ENCODE measurements at regions not wholly inside any gene's neighbourhood (a gene's known extent, or its start where the extent isn't known, plus 50 kb on each side); places are given as distances from the start of the nearest gene placed in this dataset.
A peak's percentile ranks its signal among the peaks of the same experiment; 100 is the strongest.

DNA sequence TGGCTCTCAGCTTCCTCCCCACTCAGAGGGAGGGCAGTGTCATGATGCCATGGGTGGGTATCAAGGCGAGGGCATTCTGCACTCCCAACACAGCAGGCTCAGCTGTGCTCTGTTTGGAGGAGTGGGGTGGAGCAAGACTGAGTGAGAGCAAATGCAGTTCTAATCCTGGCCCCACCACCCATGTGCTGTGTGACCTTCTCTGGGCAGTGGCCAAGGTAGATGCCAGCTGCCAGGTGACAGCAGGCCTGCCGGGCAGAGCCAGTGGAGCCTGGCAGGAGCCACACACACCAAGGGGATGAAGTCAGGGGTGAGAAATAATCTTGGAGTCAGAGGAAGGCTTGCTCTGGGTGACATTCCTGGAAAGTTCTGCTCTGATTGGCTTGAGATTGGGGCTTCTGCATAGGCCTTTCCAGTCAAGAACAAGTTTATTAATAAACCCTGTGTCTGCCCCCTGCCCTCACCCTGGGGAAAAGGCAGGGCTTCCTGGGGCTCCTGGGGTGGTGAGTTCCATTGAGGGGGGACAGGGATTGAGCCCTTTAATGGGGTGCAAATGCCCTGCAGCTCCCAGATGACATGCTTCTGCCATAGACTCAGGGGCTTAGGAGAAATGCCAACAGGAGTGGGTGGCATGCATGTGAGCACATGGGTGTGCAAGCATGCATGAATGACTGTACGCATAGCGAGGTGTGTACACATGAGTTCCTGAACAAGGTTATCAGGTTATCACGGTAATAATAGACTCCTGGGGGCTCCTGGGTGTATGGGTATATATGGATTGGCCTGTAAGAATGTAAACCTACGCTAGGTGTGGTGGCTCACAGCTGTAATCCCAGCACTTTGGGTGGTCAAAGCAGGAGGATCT lies 134.2 kb downstream of the MRPL14 start:
- DNase-seq = peak; percentile 81
- peak; percentile 84 for ATAC-seq (ENCODE audit: poor library complexity)
- intact Hi-C loops (cut with DNase I) = no loop called here

DNA sequence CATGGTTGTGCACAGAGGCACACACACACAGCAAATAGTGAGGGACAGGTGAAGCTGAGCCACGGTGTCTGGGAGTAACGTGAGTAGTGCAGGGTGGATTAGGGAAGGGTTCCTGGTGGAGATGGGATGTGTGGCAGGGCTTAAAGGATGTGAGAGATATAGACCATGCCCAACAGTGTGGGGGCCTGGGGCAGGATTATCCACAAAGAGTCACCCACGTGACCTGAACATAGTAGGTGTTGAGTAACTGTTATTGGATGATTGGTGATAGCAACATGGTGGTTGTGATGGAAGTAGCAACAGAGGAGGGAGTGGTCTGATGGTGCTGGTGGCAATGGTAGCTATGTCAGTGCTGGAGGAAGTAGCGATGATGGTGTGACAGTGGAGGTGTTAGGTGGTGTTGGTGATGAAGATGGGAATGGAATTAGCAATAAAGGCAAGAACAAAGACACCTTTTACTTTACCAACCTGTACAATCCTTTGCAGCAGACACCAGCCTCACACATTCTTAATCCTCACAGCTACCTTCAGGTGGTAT lies 135.1 kb downstream of the MRPL14 start:
- DNase-seq (peak; percentile 6), ATAC-seq (ENCODE audit: poor library complexity) (no peak)
- intact Hi-C loops (cut with DNase I) = no loop called here

DNA sequence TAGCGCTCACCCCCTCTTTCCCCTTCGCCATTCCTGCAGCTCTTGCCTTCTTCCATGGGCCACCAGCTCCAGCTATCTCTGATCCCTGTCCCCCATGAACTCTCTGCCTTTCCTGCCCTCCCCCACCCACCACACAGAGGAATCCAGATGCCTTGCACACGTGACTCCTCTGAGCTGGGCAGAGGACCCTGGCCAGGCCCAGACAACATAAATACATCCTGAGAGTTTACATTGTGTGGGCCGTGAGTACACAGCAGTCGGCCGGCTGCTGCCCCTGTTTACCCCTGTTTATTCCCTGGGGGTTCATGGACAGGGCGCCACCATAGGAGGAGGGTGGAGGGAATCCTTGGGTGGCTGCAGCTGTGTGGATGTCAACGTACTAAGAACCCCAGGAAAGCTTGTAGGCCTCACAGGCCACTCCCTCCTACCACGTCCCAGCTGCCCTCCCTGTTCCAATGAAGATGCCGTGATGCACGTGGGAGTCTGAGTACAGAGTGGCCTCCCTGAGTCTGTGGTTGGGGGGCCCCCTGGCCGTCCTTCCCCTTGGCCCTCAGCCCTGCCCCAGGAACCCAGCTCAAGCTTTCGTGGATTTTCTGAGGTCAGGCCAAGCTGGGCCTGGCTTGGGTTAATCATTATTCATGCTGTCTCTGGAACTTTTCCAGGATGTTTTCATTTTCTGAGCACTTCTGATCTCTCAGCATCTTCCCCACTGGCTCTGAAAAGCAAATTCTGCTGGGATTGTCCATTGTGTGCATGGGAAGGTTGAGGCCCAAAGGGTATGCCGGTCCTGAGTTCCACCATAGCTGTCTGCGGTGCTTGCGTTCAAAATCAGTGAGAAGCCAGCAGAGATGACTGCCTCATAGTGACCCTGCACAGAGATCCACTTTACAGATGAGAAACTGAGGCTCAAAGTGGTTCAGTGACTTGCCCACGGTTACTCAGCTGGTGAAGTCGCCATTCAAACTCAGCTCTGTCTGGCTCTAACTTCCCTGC lies 136.3 kb downstream of the MRPL14 start:
- DNase-seq = peak; percentile 45
- intact Hi-C loops (cut with DNase I) = no loop called here
- peak; percentile 6 for ATAC-seq (ENCODE audit: poor library complexity)

DNA sequence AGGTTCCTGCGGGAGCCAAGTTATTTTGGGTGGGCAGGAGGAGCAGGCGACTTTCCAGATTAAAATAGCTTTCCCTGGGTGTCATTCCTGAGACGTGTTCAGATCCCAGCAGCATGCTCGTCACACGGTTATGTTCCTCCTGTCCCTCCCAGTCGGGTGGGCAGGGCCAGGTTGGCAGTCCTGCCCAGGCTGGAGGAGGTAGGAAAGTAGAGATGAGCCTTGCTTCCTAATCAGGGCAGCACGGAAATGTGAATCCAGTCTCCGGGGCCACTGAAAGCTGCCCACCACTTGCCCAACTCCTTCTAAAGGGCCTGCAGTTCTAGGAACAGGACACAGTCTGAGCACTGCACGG lies 137.0 kb downstream of the MRPL14 start:
- peak; percentile 65 for ATAC-seq (ENCODE audit: poor library complexity)
- DNase-seq = peak; percentile 49
- intact Hi-C loops (cut with DNase I) = no loop called here

DNA sequence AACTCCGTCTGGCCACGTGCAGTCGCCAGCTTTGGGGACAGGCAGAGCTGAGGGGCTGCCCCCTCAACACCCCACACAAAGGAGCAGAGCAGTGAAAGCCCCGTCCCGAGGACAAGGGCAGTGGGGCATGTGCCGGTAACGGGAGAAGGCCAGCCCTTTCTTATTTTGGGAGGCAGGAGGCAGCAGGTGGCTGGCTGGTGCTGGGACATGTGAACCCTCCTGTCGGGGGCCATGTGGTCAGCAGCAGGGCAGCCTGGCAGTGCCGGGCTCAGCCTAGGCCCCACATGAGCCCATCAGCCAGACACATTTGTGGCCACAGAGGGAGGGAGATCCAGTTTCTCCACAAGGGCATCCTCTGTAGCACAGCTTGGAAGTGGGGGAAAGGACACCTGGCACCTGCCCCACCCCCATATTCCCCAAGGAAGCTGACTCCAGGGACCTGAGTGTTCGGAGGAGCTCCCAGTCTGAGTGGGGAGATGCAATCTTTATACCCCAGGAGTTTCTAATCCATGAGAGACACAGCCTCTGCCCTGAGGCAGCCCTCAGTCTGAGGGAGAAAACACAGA lies 137.6 kb downstream of the MRPL14 start:
- DNase-seq (no peak), ATAC-seq (ENCODE audit: poor library complexity) (no peak)
- intact Hi-C loops (cut with DNase I) = no loop called here

DNA sequence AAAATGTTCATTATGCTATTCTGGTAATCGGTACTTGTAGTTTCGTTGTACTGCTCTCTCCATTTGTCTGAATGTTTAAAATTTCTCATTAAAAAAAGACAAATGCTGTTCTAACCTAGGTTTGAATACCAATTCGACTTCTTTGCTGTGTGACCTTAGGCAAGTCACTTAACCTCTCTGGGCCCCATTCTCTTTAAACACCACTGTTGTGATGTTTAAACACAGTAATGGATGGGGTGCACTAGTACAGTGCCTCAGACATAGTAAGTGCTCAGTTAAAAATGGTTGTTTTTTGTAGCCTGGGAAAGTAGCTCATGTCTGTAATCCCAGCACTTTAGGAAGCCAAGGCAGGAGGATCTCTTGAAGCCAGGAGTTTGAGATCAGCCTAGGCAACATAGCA lies 138.5 kb downstream of the MRPL14 start:
- no peak for ATAC-seq (ENCODE audit: poor library complexity)
- intact Hi-C loops (cut with DNase I) = no loop called here
- no peak for DNase-seq

DNA sequence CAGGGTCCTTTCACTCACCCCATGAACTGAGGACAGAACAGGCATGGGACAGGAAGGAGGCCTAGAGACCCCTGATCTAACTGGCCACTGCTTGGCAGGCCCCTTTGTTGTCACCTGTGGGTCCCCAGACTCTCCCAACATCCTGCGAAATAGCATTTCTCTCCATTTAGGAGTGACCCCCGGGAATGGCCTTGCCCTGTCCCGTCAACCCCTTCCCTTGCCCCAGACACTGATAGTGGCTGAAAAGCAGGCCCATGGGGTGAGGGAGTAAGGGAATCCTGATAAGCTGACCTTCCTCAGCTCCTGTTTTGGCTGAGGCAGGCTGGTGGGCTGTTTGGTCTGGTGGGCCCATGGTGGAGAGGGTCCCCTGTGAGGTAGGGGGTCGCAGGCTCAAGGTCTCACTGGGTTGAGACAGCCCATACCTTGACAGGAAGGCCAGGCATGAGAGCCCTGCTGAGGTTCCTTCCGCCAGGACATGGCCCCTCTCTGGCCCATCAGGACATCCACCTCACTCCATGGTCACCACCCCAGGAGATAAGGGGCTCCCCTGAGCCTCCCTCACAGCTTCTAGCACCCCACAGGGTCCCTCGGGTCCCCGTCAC lies 139.3 kb downstream of the MRPL14 start:
- intact Hi-C loops (cut with DNase I) = no loop called here
- ATAC-seq (ENCODE audit: poor library complexity) (no peak), DNase-seq (no peak)

DNA sequence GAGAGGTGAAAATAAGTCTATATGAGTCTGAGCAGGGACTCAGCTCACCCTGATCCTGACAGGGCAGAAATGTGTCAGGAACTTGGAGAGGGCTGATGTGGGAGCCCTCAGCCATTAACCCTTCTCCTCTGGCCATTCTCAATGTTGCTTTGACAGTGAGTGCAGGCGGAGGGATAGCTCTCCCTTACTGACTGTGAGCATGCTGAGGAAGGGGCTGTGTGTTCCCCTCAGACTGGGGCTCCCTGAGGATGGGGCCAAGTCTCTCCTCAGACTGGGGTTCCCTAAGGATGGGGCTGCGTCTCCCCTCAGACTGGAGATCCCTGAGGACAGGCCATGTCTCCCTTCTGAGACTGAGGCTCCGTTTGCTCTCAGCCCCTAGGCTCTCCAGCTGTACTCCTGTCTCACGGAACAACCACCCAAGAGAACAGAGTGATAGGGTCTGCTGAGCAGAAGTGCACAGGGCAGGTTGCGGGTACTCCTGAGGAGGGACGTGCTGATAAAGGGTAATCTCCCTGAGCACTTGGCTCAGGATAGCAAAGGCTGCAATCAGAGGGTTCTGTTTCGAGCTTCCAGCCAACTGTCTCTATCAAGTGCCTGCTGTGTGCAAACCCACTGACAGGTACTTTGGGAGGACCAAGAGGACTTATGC lies 141.0 kb downstream of the MRPL14 start:
- DNase-seq = no peak
- intact Hi-C loops (cut with DNase I) = no loop called here
- peak; percentile 21 for ATAC-seq (ENCODE audit: poor library complexity)

DNA sequence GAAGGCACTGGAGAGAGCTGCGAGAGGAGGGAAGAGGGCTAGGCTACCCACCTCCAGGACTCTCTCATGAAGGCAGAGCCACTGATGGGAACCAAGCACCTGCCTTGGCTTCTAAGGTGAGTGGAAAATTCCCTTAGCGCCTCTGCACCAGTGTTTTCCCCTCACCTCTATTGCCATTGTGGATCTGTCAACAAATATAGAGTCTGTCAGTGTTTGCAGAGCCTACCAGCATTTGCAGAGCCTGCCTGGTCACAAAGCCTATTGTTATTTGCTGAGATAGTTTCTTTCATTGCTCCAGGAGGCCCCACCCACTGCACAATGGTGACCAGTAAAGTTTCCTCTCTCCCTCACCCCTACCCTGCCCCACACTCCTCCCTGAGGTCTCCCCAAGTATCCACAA lies 141.9 kb downstream of the MRPL14 start:
- ATAC-seq (ENCODE audit: poor library complexity) (no peak), DNase-seq (no peak)
- intact Hi-C loops (cut with DNase I) = no loop called here

DNA sequence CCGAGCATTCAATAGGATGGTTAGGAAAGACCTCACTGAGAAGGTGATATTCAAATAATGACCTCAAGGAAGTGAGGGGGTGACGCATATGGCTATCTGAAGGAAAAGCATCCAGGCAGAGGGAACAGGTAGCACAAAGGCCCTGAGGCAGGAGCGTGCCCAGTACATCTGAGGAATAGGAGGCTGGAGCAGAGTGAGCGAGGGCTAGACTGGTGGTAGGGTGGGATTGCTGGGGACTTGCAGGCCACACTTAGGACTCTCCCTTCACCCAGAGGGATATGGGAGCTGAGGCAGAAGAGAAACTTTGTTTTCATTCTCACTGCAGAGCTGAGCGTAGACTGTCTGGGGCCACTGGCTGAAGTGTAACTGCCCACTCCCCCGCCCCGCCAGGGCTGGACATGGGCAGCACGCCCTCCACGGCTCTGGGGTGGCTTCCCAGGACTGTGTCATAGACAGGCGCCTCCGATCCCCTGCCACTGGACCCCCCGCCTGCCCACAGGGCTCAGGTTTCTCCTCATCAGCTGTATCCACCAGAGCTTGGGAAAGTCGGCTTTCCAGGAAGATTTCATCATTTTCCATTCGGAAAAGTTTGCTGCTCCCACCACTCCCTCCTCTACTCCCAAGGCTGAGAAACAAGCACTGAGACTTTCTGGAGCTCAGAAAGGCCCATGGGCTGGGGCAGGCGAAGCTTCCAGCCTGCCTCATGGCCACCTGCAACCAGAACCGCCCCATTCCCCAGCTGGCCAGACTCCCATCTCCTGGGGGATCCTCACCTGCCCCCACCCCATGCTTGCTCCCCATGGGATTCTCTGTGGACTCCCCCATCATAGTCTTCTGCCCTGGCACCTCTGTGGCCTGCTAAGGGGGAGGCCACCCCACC lies 142.6 kb downstream of the MRPL14 start:
- intact Hi-C loops (cut with DNase I) = no loop called here
- ATAC-seq (ENCODE audit: poor library complexity) (no peak), DNase-seq (no peak)

DNA sequence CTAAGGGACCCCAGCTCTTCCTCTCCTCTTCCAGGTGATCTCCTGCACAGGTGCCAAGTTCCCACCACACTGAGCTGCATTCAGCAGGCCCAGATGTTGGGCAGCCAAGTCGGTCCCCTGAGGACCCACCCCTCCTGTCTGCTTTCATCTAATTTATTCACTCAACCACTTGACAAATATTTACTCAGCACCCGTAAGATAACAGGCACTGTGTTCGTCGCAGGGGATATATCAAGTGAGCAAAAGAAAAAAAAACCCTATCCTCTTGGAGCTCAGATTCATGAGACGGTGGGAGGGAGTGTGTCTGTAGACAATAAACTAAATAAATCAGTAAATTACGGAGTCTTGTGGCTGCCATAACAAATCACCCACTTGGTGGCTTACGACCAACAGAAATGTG lies 143.6 kb downstream of the MRPL14 start:
- no peak for ATAC-seq (ENCODE audit: poor library complexity)
- no peak for DNase-seq
- intact Hi-C loops (cut with DNase I) = no loop called here

DNA sequence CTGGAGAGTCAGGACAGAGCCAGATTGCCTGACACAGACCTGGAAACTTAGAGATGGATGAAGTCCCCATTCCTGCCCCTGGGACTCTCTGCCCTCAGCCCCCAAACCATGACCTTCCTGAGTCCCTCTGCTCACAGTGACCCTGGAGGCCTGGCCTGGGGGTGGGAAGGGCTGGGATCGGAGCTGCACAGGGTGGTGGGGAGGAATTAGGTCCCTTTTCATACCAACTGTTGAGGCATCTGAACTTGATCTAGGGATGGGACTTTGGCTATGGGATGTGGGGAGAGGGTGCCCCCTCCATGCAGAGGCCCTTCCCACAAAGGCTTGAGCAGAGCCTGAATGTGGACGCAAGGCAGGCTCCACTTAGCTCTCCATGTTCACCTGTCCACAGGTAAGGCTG lies 144.1 kb downstream of the MRPL14 start:
- no peak for DNase-seq
- intact Hi-C loops (cut with DNase I) = no loop called here
- ATAC-seq (ENCODE audit: poor library complexity) = no peak

DNA sequence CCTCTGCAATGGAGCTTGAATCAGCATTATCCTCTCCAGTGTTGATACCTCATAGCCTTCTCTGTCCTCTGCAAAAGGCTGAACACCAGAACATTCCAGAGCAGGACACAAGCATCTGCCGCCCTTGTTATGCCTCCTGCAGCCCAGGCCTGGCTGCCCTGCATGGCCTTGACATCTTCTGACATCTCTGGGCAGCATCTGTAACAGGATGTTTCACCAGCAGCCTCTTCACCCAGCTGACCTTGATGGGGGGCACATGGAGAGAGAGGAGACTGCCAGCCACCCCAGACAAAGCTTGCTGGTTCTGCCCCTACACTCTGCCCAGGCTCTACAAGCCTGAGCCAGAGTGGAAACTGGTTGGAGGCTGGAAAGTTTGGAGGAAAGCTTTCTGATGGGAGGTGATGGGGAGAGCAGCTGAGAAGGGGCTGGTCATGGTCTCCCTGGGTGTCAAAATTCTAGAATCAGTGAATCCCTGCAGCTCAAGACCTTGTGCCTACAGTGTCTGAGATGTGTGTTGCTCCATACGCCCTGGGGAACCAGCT lies 145.1 kb downstream of the MRPL14 start:
- ATAC-seq (ENCODE audit: poor library complexity) (no peak), DNase-seq (no peak)
- intact Hi-C loops (cut with DNase I) = no loop called here

DNA sequence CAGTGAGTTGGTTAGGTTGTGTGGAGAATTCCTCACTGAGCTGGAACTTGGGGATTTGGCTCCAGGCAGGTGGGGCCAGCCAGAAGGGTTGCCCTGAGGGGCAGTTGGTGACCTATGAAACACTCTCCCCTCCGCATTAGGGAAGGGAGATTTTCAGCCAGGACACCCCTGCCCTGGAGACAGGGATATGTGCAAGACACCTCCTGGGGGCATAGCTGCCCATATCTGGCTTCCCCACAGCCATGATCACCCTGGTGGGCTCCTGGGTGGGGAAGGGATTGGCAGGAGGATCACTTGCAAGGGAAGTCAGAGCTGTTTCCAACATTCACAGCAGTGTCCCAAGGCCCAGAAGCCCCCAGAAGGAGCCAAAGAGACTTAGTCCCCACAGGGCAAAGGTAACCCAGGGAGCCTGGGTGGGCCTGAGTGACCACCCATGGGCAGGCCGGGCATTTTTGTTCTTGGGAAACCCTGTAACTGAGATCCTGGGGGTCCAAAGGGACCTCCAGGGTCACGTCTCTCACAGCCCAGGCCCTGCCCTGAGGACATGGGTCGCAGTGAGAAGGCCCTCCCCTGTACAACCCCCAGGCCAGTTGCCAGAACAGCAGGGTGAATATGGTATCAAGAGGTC lies 145.8 kb downstream of the MRPL14 start:
- DNase-seq (no peak), ATAC-seq (ENCODE audit: poor library complexity) (no peak)
- intact Hi-C loops (cut with DNase I) = no loop called here

DNA sequence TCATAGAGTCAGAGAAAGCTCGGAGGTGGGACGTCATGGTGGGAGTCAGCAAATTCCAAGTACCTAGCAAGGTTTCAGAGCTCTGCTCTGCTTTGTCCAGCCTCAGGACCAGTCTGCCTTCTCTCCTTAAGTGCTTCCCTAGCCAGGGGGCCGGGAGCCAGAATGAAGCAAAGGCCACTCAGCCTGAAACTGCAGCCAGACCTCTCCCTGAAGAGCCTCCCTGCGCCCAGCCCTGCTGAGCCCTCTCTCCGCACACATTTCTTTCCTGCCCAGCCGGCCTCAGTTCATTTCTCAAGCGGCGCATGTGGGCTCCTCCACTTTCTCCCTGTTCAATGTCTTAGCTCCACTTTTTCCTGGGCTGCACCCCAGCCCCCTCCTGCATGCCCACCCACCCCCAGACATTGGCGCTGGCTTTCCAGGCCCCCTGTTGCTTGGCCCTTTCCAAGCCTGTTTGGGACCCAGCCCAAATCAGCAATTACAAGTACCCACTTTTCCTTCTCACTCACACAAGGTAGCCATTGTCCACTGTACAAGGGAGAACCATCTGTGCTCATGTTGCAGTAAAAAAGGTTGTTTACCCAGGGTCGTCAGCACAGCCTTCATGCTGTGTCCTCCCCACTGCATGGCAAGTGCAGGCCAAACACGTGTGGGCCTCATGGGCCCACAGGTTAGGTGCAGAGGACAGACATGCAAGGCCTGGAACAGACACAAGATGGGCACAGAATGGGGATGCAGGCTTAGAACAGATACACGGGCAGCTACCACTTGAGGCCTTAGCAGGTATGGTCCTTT lies 147.1 kb downstream of the MRPL14 start:
- DNase-seq (peak; percentile 64), ATAC-seq (ENCODE audit: poor library complexity) (peak; percentile 48)
- intact Hi-C loops (cut with DNase I) = no loop called here

DNA sequence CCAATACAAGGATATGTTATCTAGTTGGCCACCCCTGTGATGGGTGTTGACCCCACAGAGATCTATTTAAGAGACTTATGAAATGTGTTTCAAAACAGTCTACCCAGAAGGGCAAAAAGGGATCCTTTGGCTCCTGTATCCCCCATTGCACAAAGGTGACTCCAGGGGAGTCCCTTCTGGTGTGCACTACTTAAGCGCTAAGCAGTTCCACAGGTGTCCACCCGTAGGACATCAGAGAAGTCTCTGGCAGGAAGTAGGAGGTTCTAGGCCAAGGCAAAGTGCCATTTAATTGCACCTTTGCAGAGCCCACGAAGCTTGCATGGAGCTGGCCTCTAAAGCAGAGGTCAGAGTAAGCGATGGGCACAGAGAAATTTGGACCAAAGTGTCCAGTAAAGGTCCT lies 147.7 kb downstream of the MRPL14 start:
- DNase-seq (no peak), ATAC-seq (ENCODE audit: poor library complexity) (no peak)
- intact Hi-C loops (cut with DNase I) = no loop called here
